SU-DHL-6 (cell line): ENCODE measurements at regions not wholly inside any gene's neighbourhood (a gene's known extent, or its start where the extent isn't known, plus 50 kb on each side); places are given as distances from the start of the nearest gene placed in this dataset.

Source experiments
- H2AFZ ChIP-seq: fragments of 200-600 bp; sonication (generic); 2 replicates; pipeline ENCODE4 v1.6.1; 2014; ENCODE audit warnings: low read depth, mild to moderate bottlenecking, moderate library complexity, mixed read lengths, antibody characterized with exemption, low read length; ENCODE audit not compliant: severe bottlenecking
- H3F3A ChIP-seq: fragments of 200-600 bp; shearing (Covaris generic); 2 replicates; pipeline ENCODE4 v1.6.0; 2016; ENCODE audit warnings: antibody characterized with exemption, mild to moderate bottlenecking; ENCODE audit not compliant: insufficient read depth
- H3K27ac ChIP-seq: fragments of 200-600 bp; sonication (generic); 2 replicates; pipeline ENCODE4 v1.5.1; 2016; ENCODE audit warnings: low read depth, mild to moderate bottlenecking, low read length, moderate library complexity, mixed read lengths
- H3K27me3 ChIP-seq: fragments of 200-600 bp; sonication (generic), shearing (Covaris generic); 2 replicates; pipeline ENCODE4 v1.6.0; 2014; ENCODE audit warnings: mild to moderate bottlenecking, low read length
- H3K36me3 ChIP-seq: fragments of 200-600 bp; sonication (generic); 2 replicates; pipeline ENCODE4 v1.6.1; 2014; ENCODE audit warnings: mild to moderate bottlenecking, low read length, mixed read lengths
- H3K4me2 ChIP-seq: fragments of 300-600, 200-600 bp; shearing (Covaris generic), sonication (generic); 2 replicates; pipeline ENCODE4 v1.6.0; 2014; ENCODE audit warnings: low read length, low read depth, mild to moderate bottlenecking; ENCODE audit not compliant: poor library complexity, severe bottlenecking
- H3K4me3 ChIP-seq: fragments of 200-600 bp; sonication (generic); 2 replicates; pipeline ENCODE4 v1.5.1; 2014; ENCODE audit warnings: antibody characterized with exemption, low read length, mild to moderate bottlenecking, mixed read lengths; ENCODE audit not compliant: insufficient read depth, poor library complexity, severe bottlenecking
- H3K79me2 ChIP-seq: fragments of 200-600 bp; sonication (generic); 2 replicates; pipeline ENCODE4 v1.6.1; 2014; ENCODE audit warnings: mild to moderate bottlenecking, low read length, moderate library complexity; ENCODE audit not compliant: insufficient read depth
- H3K9ac ChIP-seq: fragments of 200-600 bp; sonication (generic); 2 replicates; pipeline ENCODE4 v1.7.0; 2014; ENCODE audit warnings: mild to moderate bottlenecking, low read length
- H3K9me2 ChIP-seq: fragments of 200-600 bp; sonication (generic); replicated peaks from 2 replicates; pipeline ENCODE4 v1.6.1; 2014; ENCODE audit warnings: low read length; ENCODE audit not compliant: insufficient read depth
- H3K9me3 ChIP-seq: fragments of 200-600 bp; sonication (generic); 2 replicates; pipeline ENCODE4 v1.6.1; 2014; ENCODE audit warnings: low read length, mixed read lengths; ENCODE audit not compliant: insufficient read depth
- H4K20me1 ChIP-seq: fragments of 200-600 bp; sonication (generic); 2 replicates; pipeline ENCODE4 v1.6.1; 2014; ENCODE audit warnings: low read depth, mild to moderate bottlenecking, antibody characterized with exemption, low read length, moderate library complexity, mixed read lengths
- CTCF ChIP-seq: fragments of 200-600 bp; sonication (generic); IDR thresholded peaks from one replicate; pipeline ENCODE4 v1.5.1; 2017; ENCODE audit warnings: antibody characterized with exemption, mild to moderate bottlenecking, low read length, moderate library complexity; ENCODE audit not compliant: insufficient read depth, poor library complexity, severe bottlenecking
- EZH2phosphoT487 ChIP-seq: fragments of 200-600 bp; sonication (generic), shearing (Covaris generic); conservative IDR thresholded peaks from 2 replicates; pipeline ENCODE4 v1.6.1; 2018; ENCODE audit warnings: mild to moderate bottlenecking, antibody characterized with exemption, low read length, moderate library complexity, mixed read lengths

- no peaks in the 10 kb centered on the region for H3K27me3 ChIP-seq
- no peak overlapping the region for H3K4me3 ChIP-seq
- no peaks in the 10 kb centered on the region for H3K36me3 ChIP-seq
- TF ChIP-seq CTCF = no peak
- no peak for TF ChIP-seq EZH2phosphoT487
- H3K9ac ChIP-seq = no peak overlapping the region
- H3F3A ChIP-seq = no peaks in the 10 kb centered on the region
- no peaks in the 10 kb centered on the region for H4K20me1 ChIP-seq
- H2AFZ ChIP-seq = no peak overlapping the region
- H3K4me2 ChIP-seq = no peak overlapping the region
- H3K79me2 ChIP-seq = no peaks in the 10 kb centered on the region
- no peaks in the 10 kb centered on the region for H3K9me2 ChIP-seq
- no peaks in the 10 kb centered on the region for H3K9me3 ChIP-seq
- no peak overlapping the region for H3K27ac ChIP-seq
These were observed 304.6 kb upstream of the TENM3 start for GRCh38 chr4:181938631-181939030.

- Histone ChIP-seq H3K36me3 (no peaks in the 10 kb centered on the region), H3K27ac (no peak overlapping the region), H3K9ac (no peak overlapping the region), H3K79me2 (no peaks in the 10 kb centered on the region), H2AFZ (no peak overlapping the region), H3K9me3 (no peaks in the 10 kb centered on the region), H3K9me2 (no peaks in the 10 kb centered on the region), H3K4me3 (no peak overlapping the region), H4K20me1 (no peaks in the 10 kb centered on the region), H3K27me3 (no peaks in the 10 kb centered on the region), H3K4me2 (no peak overlapping the region), H3F3A (no peaks in the 10 kb centered on the region)
- TF ChIP-seq EZH2phosphoT487 = no peak
- no peak for TF ChIP-seq CTCF
These were observed 303.8 kb upstream of the TENM3 start for GRCh38 chr4:181939199-181939945.

GRCh38 chr4:181944527-181944926 lies 298.7 kb upstream of the TENM3 start:
- no peak overlapping the region for H3K4me3 ChIP-seq
- no peaks in the 10 kb centered on the region for H4K20me1 ChIP-seq
- H3F3A ChIP-seq = no peaks in the 10 kb centered on the region
- no peaks in the 10 kb centered on the region for H3K9me2 ChIP-seq
- TF ChIP-seq EZH2phosphoT487 = no peak
- no peak for TF ChIP-seq CTCF
- no peaks in the 10 kb centered on the region for H3K27me3 ChIP-seq
- no peaks in the 10 kb centered on the region for H3K79me2 ChIP-seq
- H2AFZ ChIP-seq = no peak overlapping the region
- H3K9ac ChIP-seq = no peak overlapping the region
- H3K9me3 ChIP-seq = no peaks in the 10 kb centered on the region
- no peak overlapping the region for H3K4me2 ChIP-seq
- no peak overlapping the region for H3K27ac ChIP-seq
- H3K36me3 ChIP-seq = no peaks in the 10 kb centered on the region
